Activated naive CD8-positive, alpha-beta T cell treated with anti-CD3 and anti-CD28 coated beads, Interleukin-2, amount 10 ng/mL, durations not matched to agents 7 days and 5 days (primary cell): ENCODE measurements at regions not wholly inside any gene's neighbourhood (a gene's known extent, or its start where the extent isn't known, plus 50 kb on each side); places are given as distances from the start of the nearest gene placed in this dataset.

Experiments
- ATAC-seq: fragments of 150-1000 bp; cut with Tn5 transposase; one replicate; pipeline ENCODE4 v1.10.0; 2021; ENCODE audit warnings: low read depth, moderate library complexity
- POLR2A ChIA-PET: fragments of 350-600 bp; sonication (Branson Sonifier 250); formaldehyde crosslinking; loops from one replicate; lab custom pipeline; 2021; ENCODE audit warnings: antibody characterized with exemption; lab: Charles Lee
- DNase-seq: peaks from one replicate; pipeline ENCODE4 v3.0.0; 2021
- H3K27ac Mint-ChIP-seq: one replicate; pipeline ENCODE4 v1.8.0; 2022; ENCODE audit warnings: mild to moderate bottlenecking, mixed read lengths
- H3K27me3 Mint-ChIP-seq: one replicate; pipeline ENCODE4 v1.8.0; 2022; ENCODE audit warnings: mild to moderate bottlenecking, moderate library complexity, mixed read lengths
- H3K36me3 Mint-ChIP-seq: one replicate; pipeline ENCODE4 v1.8.0; 2021; ENCODE audit warnings: mild to moderate bottlenecking, mixed read lengths
- H3K4me1 Mint-ChIP-seq: one replicate; pipeline ENCODE4 v1.8.0; 2021; ENCODE audit warnings: mixed read lengths
- H3K4me3 Mint-ChIP-seq: one replicate; pipeline ENCODE4 v1.8.0; 2022; ENCODE audit warnings: mild to moderate bottlenecking, moderate library complexity, mixed read lengths
- H3K9me3 Mint-ChIP-seq: one replicate; pipeline ENCODE4 v1.8.0; 2021; ENCODE audit warnings: mixed read lengths

DNA sequence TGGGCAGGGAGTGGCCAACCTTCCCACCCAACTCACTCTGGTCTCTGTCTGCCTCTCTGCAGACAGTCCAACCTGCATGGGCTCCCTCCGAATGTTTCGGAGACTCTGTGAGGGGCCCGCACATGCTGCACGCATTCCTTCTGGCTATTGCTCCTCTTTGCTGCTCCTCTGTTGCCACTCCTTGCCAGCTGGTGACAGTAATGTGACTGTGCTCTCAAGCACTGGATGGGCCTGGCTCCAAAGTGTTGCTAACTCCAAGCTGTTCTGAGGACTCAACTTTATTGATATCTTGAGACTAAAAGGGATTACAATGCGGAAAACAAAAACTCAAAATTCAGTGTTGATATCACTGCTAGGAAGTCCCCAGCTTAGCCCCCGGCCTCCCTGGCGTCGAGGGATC lies 105.4 kb upstream of the KIF5B start:
- DNase-seq = no peak
- no peaks in the 10 kb centered on the region for H3K36me3 Mint-ChIP-seq
- POLR2A ChIA-PET = no interaction called here
- H3K27ac Mint-ChIP-seq = no peak overlapping the region
- ATAC-seq = no peak
- peaks cover 3% of the 10 kb centered on the region for H3K27me3 Mint-ChIP-seq
- no peaks in the 10 kb centered on the region for H3K9me3 Mint-ChIP-seq
- H3K4me3 Mint-ChIP-seq = no peak overlapping the region
- H3K4me1 Mint-ChIP-seq = no peaks in the 10 kb centered on the region

DNA sequence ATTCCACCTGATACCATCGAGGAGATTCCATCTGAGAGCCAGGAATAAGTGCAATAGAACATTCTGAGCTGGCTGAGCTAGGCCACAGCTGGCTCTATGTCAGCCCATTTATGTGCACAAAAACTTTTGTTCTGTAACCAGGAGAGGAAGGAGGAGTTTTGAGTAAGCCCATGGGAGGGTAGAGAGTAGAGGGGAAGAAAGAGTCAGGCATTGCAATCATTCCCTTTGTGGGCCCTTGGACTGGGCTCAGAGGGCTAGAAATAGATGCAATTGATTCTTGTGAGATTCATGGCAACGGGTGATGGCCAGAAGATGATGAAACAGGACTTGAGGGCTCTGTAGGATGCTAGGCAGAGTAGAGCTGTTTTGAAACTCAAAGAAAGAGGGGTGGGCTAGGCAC lies 104.6 kb upstream of the KIF5B start:
- Mint-ChIP-seq H3K36me3 (no peaks in the 10 kb centered on the region), H3K4me1 (no peaks in the 10 kb centered on the region), H3K27ac (no peak overlapping the region), H3K27me3 (peaks cover 3% of the 10 kb centered on the region), H3K9me3 (no peaks in the 10 kb centered on the region), H3K4me3 (no peak overlapping the region)
- ATAC-seq (no peak), DNase-seq (no peak)
- POLR2A ChIA-PET = no interaction called here

DNA sequence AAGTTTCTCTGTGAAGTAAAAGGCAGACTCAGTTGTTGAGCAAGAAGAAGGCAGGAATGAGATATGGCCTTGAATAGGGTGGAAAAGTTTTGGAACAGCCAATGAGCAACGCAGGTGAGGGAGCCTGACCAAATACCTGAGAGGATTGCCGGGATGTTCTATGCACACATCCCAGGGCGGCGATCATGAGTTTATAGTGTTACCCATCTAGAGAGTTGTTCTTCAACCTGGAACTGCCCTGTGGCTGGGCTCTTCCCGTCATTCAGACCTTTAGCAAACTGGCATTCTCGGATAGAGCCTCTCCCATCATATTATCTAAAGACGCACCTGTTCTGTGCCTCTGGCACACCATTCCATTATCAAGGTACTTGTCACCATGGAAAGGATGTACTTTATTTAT lies 103.0 kb upstream of the KIF5B start:
- Mint-ChIP-seq H3K27ac (no peak overlapping the region), H3K36me3 (no peaks in the 10 kb centered on the region), H3K4me1 (no peaks in the 10 kb centered on the region), H3K27me3 (no peaks in the 10 kb centered on the region), H3K9me3 (peaks cover 3% of the 10 kb centered on the region), H3K4me3 (no peak overlapping the region)
- DNase-seq (no peak), ATAC-seq (no peak)
- POLR2A ChIA-PET = no interaction called here

DNA sequence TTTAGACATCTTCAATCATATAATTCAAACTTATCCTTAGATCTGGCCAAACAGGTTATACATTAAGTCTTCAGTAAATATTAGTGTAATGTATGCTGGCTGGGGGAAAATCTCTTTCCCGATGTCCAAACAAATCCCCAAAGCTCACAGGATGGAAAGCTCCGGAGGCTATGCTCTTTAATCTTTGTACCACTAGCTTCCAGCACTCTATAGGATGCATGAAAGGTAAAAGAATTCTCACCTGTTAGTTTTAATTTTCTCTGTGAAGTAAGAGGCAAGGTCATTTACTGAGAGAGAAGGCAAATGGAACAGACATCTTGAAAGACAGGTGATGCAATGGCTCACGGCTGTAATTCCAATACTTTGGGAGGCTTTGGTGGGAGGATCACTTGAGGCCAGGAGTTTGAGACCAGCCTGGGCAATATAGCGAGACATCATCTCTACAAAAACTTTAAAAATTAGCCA lies 99.8 kb upstream of the KIF5B start:
- Mint-ChIP-seq H3K4me1 (no peaks in the 10 kb centered on the region), H3K4me3 (no peak overlapping the region), H3K9me3 (peaks cover 6% of the 10 kb centered on the region), H3K27ac (no peak overlapping the region), H3K36me3 (no peaks in the 10 kb centered on the region), H3K27me3 (no peaks in the 10 kb centered on the region)
- no peak for ATAC-seq
- no peak for DNase-seq
- POLR2A ChIA-PET = no interaction called here

DNA sequence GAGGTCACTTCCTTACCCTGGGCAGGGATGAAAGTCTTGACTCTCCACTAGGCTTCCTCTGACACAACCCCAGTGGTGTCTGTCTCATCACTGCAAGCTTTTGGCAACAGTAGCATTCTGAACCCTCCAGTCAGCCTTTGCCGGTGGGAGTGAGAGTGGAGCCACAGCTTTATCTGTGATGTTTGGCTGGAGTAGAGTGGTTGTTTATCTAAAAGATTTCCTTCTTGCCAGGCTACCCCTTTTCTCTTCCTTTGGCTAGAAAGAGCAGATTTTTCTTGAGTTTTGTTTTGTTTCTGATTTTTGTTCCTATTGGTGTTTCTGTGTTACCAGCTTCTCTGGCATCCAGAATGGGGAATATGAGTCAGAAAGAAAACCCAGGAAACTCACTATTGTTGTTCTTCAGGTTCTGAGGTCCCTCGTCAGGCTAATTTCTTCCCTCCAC lies 98.9 kb upstream of the KIF5B start:
- Mint-ChIP-seq H3K4me1 (peaks cover 5% of the 10 kb centered on the region), H3K9me3 (peaks cover 6% of the 10 kb centered on the region), H3K27me3 (no peaks in the 10 kb centered on the region), H3K27ac (no peak overlapping the region), H3K4me3 (no peak overlapping the region), H3K36me3 (no peaks in the 10 kb centered on the region)
- ATAC-seq = no peak
- POLR2A ChIA-PET = no interaction called here
- DNase-seq = no peak

DNA sequence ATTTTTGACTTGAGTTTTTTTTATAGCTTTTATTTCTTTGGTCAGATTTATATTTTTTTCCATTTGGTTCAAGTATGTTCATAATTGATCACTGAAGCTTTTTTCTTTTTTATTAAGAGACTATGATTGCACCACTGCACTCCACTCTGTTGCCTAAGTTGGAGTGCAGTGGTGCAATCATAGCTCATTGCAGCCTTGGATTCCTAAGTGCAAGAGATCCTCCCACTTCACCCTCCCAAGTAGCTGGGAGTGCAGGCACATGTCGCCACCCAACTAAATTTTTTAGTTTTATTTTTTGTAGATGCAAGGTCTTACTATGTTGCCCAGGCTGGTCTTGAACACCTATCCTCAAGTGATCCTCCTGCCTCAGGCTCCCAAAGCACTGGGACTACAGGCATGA lies 97.7 kb upstream of the KIF5B start:
- POLR2A ChIA-PET = no interaction called here
- Mint-ChIP-seq H3K9me3 (peaks cover 6% of the 10 kb centered on the region), H3K4me3 (no peak overlapping the region), H3K36me3 (no peaks in the 10 kb centered on the region), H3K27me3 (no peaks in the 10 kb centered on the region), H3K4me1 (peaks cover 5% of the 10 kb centered on the region), H3K27ac (no peak overlapping the region)
- DNase-seq (no peak), ATAC-seq (no peak)

DNA sequence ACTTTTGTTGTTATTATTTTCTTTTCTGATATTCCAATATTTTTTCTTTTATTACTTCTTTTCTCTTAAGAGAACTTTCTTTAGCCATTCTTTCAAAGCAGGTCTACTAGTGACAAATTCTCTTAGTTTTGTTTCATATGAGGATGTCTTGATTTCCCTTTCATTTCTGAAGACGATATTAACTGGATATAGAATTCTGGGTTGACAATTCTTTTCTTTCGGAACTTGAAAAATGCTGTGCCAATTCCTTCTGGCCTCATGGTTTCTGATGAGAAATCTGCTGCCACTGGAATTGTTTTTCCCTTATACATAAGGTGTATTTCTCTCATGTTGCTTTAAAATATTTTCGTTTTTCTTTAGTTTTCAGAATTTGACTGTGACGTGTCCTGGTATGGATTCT lies 97.0 kb upstream of the KIF5B start:
- Mint-ChIP-seq H3K4me3 (no peak overlapping the region), H3K9me3 (peaks cover 6% of the 10 kb centered on the region), H3K36me3 (no peaks in the 10 kb centered on the region), H3K27me3 (no peaks in the 10 kb centered on the region), H3K4me1 (peaks cover 5% of the 10 kb centered on the region), H3K27ac (no peak overlapping the region)
- POLR2A ChIA-PET = no interaction called here
- ATAC-seq (no peak), DNase-seq (no peak)

DNA sequence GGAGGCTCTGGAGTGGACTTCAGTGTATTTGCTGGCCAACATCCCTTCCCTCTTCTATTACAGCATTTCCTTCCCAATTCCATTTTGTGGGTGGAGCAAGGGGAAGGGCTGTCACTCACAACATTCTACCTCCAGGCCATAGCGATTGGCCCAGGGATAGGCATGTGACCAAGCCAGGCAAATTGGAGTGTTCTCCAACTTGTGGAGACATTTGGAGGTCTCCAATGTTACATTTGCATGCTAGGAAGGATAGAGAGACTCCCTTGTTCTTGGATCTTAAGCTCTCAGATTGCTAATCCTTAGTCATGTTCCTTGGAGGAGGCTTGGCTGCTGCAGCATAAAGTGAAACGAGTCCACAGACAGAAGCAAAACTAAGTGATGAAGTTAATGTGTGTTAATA lies 95.6 kb upstream of the KIF5B start:
- Mint-ChIP-seq H3K9me3 (peaks cover 6% of the 10 kb centered on the region), H3K27me3 (no peaks in the 10 kb centered on the region), H3K4me3 (no peak overlapping the region), H3K36me3 (no peaks in the 10 kb centered on the region), H3K4me1 (peaks cover 5% of the 10 kb centered on the region), H3K27ac (no peak overlapping the region)
- POLR2A ChIA-PET = no interaction called here
- no peak for ATAC-seq
- DNase-seq = no peak

DNA sequence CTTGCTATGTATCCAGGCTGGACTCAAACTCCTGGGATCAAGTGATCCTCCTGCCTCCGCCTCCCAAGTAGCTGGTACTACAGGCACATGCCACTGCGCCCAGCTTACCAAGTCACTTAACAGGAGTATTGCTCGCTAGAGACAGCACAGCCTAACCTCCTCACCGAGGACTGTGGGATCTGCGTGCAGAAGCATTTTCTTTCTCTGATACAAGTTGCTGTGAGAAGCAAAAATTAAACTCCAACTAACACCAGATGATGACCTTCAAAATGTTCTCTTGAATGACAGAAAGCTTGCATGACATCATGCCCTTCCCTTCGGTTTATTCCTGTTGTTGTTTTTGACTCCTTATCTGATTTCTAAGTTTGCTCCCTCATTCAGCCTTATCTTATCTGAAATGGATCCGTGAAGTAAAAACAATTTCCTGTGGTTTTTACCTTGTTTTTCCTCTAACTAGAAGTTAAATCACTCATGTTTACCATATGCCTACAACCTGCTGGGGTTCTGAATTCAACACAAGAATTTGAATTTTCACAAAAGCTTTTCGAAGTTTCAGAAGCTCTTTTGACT lies 94.4 kb upstream of the KIF5B start:
- Mint-ChIP-seq H3K27me3 (no peaks in the 10 kb centered on the region), H3K4me1 (peaks cover 5% of the 10 kb centered on the region), H3K36me3 (no peaks in the 10 kb centered on the region), H3K27ac (no peak overlapping the region), H3K9me3 (peaks cover 6% of the 10 kb centered on the region), H3K4me3 (no peak overlapping the region)
- POLR2A ChIA-PET = no interaction called here
- no peak for DNase-seq
- no peak for ATAC-seq

DNA sequence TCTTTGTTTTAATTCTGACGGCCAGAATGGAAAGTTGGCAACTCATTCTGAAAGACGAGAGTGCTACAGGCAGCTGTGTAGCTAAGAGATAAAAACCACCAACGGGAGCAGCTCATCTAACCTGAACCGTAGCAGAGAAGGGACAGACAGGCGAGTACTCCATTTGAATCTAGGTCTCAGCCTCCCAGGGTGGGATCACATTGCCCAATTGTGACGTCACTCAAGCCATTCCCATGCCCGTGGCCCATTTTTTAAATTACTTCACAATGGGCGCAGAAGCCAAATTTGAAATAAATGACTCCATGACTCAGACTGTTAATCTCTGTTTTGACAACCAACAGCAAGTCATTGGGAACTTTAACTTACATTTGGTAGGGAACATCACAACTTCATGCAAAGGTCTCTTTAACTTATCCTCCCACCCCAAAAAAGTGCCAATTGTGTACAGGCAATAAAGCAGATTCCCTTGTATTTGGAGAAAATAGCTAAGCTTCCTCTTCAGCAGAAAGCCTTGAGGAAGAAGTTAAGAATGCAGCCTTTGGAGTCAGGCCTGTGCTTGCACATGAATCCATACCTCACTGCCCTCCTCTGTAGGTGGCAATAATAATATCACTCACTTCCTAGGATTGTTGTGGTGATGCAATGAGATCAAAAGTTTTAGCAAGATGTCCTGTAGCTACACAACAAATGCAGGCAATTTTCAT lies 93.2 kb upstream of the KIF5B start:
- DNase-seq (no peak), ATAC-seq (no peak)
- Mint-ChIP-seq H3K4me1 (peaks cover 5% of the 10 kb centered on the region), H3K9me3 (peaks cover 4% of the 10 kb centered on the region), H3K4me3 (no peak overlapping the region), H3K36me3 (no peaks in the 10 kb centered on the region), H3K27me3 (no peaks in the 10 kb centered on the region), H3K27ac (no peak overlapping the region)
- POLR2A ChIA-PET = no interaction called here

DNA sequence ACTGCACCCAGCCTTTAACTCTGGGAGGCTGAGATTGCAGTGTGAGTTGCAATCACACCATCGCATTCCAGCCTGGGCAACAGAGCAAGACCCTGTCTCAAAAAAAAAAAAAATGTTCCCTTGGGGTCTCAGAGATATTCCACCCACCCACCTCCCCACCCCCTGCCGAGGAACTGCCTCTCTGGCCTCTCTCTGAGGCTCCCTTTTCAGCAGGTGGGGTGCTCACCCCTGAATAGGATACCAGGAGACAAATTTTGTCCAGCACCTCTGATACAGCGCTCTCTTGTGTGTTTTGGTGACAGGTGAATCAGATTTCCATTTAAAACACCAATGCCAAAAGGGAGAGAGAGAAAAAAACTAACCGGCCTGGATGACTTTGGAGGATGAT lies 92.6 kb upstream of the KIF5B start:
- DNase-seq (no peak), ATAC-seq (no peak)
- no peak overlapping the region for H3K4me3 Mint-ChIP-seq
- peaks cover 4% of the 10 kb centered on the region for H3K9me3 Mint-ChIP-seq
- POLR2A ChIA-PET = no interaction called here
- H3K36me3 Mint-ChIP-seq = no peaks in the 10 kb centered on the region
- no peaks in the 10 kb centered on the region for H3K27me3 Mint-ChIP-seq
- peaks cover 5% of the 10 kb centered on the region for H3K4me1 Mint-ChIP-seq
- H3K27ac Mint-ChIP-seq = no peak overlapping the region

DNA sequence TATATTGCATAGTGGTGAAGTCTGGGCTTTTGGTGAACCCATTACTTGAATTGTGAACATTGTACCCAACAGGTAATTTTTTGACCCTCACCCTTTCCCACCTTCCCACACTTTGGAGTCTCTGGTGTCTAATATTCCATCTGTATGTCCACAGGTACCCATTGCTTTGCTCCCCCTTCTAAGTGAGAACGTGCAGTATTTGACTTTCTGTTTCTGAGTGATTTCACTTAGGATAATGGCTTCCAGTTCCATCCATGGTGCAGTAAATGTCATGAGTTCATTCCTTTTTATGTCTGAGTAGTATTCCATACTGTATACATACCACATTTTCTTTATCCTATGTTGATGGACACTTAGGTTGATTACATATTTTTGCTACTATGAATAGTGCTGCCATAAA lies 91.5 kb upstream of the KIF5B start:
- no peaks in the 10 kb centered on the region for H3K9me3 Mint-ChIP-seq
- peaks cover 5% of the 10 kb centered on the region for H3K4me1 Mint-ChIP-seq
- ATAC-seq = no peak
- H3K27me3 Mint-ChIP-seq = no peaks in the 10 kb centered on the region
- H3K4me3 Mint-ChIP-seq = no peak overlapping the region
- POLR2A ChIA-PET = interaction anchor here (0.7 kb wide), 1 partner anchor 16 kb away, joined by 3 read pairs; no protein-coding TSS in a partner anchor
- DNase-seq = no peak
- H3K27ac Mint-ChIP-seq = no peak overlapping the region
- H3K36me3 Mint-ChIP-seq = no peaks in the 10 kb centered on the region

DNA sequence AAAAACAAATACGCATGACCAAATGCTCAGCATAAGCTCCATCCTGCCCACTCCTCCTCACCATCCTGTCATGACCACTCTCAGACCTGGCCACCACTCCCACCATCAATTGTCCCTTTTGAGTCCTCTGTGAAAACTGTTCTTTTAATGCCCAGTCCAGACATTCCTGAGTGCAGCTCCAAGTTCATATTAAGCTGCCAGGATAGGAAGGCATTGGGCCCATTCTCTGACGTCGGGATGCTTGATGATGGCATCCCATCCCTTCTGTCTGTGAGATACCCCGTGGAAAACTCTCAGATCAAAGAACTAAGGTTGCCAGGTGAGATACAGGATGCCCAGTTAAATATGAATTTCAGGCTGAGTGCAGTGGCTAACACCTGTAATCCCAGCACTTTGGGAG lies 89.9 kb upstream of the KIF5B start:
- Mint-ChIP-seq H3K4me3 (no peak overlapping the region), H3K4me1 (peaks cover 5% of the 10 kb centered on the region), H3K36me3 (no peaks in the 10 kb centered on the region), H3K27ac (no peak overlapping the region), H3K27me3 (no peaks in the 10 kb centered on the region), H3K9me3 (no peaks in the 10 kb centered on the region)
- ATAC-seq = no peak
- POLR2A ChIA-PET = no interaction called here
- DNase-seq = no peak

DNA sequence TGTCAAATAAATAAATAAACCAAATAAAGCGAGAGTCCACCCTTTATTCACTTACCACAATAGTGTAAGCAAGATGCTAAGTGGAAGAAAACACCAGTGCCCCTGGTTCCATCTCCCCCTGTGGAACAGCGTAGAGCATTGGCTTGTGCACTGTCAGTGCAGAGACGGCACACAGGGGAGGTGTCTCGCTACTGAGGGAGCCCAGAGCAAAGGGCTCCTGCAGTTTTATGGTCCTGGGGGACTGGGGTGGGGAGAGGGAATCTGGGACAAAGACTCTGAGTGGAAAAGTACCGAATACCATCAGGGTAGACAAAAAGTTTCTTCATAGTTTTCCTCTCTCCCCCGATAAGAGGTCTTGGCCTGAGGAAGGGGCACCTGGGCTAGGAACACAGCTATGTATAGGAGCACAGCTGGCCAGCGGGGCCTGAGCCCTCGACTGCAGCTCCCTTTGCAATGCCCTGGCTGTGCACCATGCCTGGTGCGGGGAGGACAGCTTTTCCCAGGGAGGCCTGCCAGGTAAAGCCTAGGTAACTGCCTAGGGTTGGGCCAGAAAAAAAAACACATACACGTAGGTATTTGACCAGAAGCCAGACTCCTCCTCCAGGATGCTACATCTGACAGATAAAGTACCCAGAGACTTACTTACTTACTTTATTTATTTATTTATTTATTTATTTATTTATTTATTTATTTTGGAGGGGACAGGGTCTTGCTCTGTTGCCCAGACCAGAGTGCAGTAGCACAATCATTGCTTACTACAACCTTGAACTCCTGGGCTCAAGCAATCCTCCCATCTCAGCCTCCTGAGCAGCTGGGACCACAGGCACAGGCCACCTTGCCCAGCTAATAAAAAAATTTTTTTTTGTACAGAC lies 88.8 kb upstream of the KIF5B start:
- no peak overlapping the region for H3K27ac Mint-ChIP-seq
- no peak for DNase-seq
- H3K36me3 Mint-ChIP-seq = no peaks in the 10 kb centered on the region
- no peak for ATAC-seq
- no peaks in the 10 kb centered on the region for H3K9me3 Mint-ChIP-seq
- POLR2A ChIA-PET = no interaction called here
- H3K27me3 Mint-ChIP-seq = peaks cover 3% of the 10 kb centered on the region
- H3K4me3 Mint-ChIP-seq = no peak overlapping the region
- H3K4me1 Mint-ChIP-seq = no peaks in the 10 kb centered on the region
